SK-N-SH (cell line): ENCODE measurements at regions not wholly inside any gene's neighbourhood (a gene's known extent, or its start where the extent isn't known, plus 50 kb on each side); places are given as distances from the start of the nearest gene placed in this dataset.

Source experiments
- CHD2 ChIP-seq: fragments of 150-350 bp; IDR thresholded peaks from 2 replicates; pipeline ENCODE4 v1.6.1; 2018; ENCODE audit warnings: low read length; ENCODE audit not compliant: partially characterized antibody
- EZH2phosphoT487 ChIP-seq: fragments of 200-600 bp; sonication (generic); IDR thresholded peaks from 2 replicates; pipeline ENCODE4 v1.6.1; 2017; ENCODE audit warnings: low read depth, mixed run types, mild to moderate bottlenecking, antibody characterized with exemption, moderate library complexity, borderline replicate concordance
- MEF2A ChIP-seq: IDR thresholded peaks from 2 replicates; pipeline ENCODE4 v1.4.0; 2012; ENCODE audit warnings: low read depth, borderline replicate concordance
- MXI1 ChIP-seq: IDR thresholded peaks from 2 replicates; pipeline ENCODE4 v1.6.1; 2012; ENCODE audit warnings: mild to moderate bottlenecking, low read depth, low read length, improper control_type of control experiment
- RFX5 ChIP-seq: IDR thresholded peaks from 2 replicates; pipeline ENCODE4 v1.6.1; 2012; ENCODE audit warnings: mild to moderate bottlenecking, improper control_type of control experiment, low read length
- TF ChIP-seq, protein P1 (sequence below): fragments of 200-600 bp; sonication (generic); IDR thresholded peaks from 2 replicates; pipeline ENCODE4 v1.6.1; 2017; ENCODE audit warnings: antibody characterized with exemption, mild to moderate bottlenecking, moderate library complexity
- TF ChIP-seq, protein P2 (sequence below): IDR thresholded peaks from 2 replicates; pipeline ENCODE4 v1.4.0; 2012; ENCODE audit warnings: low read depth, borderline replicate concordance
- TF ChIP-seq, protein P3 (sequence below): IDR thresholded peaks from 2 replicates; pipeline ENCODE4 v1.4.0; 2012; ENCODE audit warnings: low read depth

DNA sequence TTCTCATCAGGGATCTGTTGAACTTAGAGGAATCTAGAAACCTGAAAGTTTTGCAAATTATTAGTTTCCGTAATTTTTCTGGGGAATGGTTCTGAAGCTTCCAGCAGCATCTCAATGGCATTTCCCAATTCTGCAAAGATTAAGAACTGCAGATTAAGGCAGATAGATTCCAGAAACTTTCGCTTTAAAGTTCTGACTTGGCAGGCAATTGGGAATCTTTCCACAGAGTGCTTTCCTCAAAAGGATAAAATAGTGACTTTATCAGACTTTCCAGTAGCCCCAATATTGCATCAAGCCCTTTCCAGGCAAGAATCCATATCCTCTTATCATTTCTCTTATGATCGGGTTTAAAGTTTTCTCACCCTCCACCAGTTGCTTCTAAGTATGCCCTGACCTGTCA is 261.1 kb downstream of the FNDC1 start:
- TF ChIP-seq, protein P1, sequence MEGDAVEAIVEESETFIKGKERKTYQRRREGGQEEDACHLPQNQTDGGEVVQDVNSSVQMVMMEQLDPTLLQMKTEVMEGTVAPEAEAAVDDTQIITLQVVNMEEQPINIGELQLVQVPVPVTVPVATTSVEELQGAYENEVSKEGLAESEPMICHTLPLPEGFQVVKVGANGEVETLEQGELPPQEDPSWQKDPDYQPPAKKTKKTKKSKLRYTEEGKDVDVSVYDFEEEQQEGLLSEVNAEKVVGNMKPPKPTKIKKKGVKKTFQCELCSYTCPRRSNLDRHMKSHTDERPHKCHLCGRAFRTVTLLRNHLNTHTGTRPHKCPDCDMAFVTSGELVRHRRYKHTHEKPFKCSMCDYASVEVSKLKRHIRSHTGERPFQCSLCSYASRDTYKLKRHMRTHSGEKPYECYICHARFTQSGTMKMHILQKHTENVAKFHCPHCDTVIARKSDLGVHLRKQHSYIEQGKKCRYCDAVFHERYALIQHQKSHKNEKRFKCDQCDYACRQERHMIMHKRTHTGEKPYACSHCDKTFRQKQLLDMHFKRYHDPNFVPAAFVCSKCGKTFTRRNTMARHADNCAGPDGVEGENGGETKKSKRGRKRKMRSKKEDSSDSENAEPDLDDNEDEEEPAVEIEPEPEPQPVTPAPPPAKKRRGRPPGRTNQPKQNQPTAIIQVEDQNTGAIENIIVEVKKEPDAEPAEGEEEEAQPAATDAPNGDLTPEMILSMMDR, result no peak
- TF ChIP-seq, protein P2, sequence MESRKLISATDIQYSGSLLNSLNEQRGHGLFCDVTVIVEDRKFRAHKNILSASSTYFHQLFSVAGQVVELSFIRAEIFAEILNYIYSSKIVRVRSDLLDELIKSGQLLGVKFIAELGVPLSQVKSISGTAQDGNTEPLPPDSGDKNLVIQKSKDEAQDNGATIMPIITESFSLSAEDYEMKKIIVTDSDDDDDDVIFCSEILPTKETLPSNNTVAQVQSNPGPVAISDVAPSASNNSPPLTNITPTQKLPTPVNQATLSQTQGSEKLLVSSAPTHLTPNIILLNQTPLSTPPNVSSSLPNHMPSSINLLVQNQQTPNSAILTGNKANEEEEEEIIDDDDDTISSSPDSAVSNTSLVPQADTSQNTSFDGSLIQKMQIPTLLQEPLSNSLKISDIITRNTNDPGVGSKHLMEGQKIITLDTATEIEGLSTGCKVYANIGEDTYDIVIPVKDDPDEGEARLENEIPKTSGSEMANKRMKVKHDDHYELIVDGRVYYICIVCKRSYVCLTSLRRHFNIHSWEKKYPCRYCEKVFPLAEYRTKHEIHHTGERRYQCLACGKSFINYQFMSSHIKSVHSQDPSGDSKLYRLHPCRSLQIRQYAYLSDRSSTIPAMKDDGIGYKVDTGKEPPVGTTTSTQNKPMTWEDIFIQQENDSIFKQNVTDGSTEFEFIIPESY, result no peak
- TF ChIP-seq RFX5 (no peak), EZH2phosphoT487 (no peak), MXI1 (no peak), CHD2 (no peak), MEF2A (no peak)
- TF ChIP-seq, protein P3, sequence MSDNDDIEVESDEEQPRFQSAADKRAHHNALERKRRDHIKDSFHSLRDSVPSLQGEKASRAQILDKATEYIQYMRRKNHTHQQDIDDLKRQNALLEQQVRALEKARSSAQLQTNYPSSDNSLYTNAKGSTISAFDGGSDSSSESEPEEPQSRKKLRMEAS, result no peak
